Gastroesophageal sphincter (tissue), 4 donors: ENCODE measurements at regions not wholly inside any gene's neighbourhood (a gene's known extent, or its start where the extent isn't known, plus 50 kb on each side); places are given as distances from the start of the nearest gene placed in this dataset.

Source experiments
- ATAC-seq: fragments of 150-250 bp; one replicate; pipeline ENCODE4 v1.9.1; 2016; ENCODE audit warnings: mild to moderate bottlenecking, moderate library complexity
- H3K27ac ChIP-seq, 4 donors: fragments of 200-600 bp; sonication (generic) in 3 of 4; 1 replicate in 3 of 4; 2 replicates in 1 of 4; pipeline ENCODE4 v1.5.1; 2016 to 2019
- H3K27me3 ChIP-seq: fragments of 200-600 bp; sonication (generic); one replicate; pipeline ENCODE4 v1.5.1; 2019
- H3K36me3 ChIP-seq, 2 donors: fragments of 200-600 bp; sonication (generic); one replicate each; pipeline ENCODE4 v1.5.1; 2019; ENCODE audit warnings: control low read depth in 1 of 2
- H3K4me1 ChIP-seq, 3 donors: fragments of 200-600 bp; sonication (generic); 1 replicate in 2 of 3; 2 replicates in 1 of 3; pipeline ENCODE4 v1.5.1; 2016 to 2019; ENCODE audit warnings: control low read depth in 2 of 3
- H3K4me3 ChIP-seq, 2 donors: fragments of 200-600 bp; sonication (generic); one replicate each; pipeline ENCODE4 v1.5.1; 2019; ENCODE audit warnings: mild to moderate bottlenecking in 1 of 2, moderate library complexity in 1 of 2
- H3K9me3 ChIP-seq, 3 donors: fragments of 200-600 bp; sonication (generic); one replicate each; pipeline ENCODE4 v1.5.1; 2017 to 2019; ENCODE audit warnings: control low read depth in 2 of 3
- EP300 ChIP-seq: sonication (generic); formaldehyde crosslinking; IDR thresholded peaks from one replicate; pipeline ENCODE4 v1.6.1; 2017; ENCODE audit warnings: antibody characterized with exemption, mild to moderate bottlenecking
- POLR2A ChIP-seq, 2 donors: fragments of 450-650 bp; IDR thresholded peaks; one replicate each; pipeline ENCODE4 v1.6.1; 2017; ENCODE audit warnings: antibody characterized with exemption in 2 of 2, mild to moderate bottlenecking in 2 of 2, moderate library complexity in 1 of 2
- POLR2AphosphoS5 ChIP-seq: sonication (generic); formaldehyde crosslinking; IDR thresholded peaks from one replicate; pipeline ENCODE4 v1.6.1; 2017; ENCODE audit warnings: antibody characterized with exemption
- WGBS, 2 donors: methylation state at CpG; one replicate each; pipeline ENCODE4 v1.1.5; 2018; ENCODE audit warnings: low coverage in 1 of 2; 5-methylcytosine and 5-hydroxymethylcytosine counted together
- TF ChIP-seq, protein P1 (sequence below), 4 experiments: fragments of 200-600 bp in 2 of 4; fragments of 450-650 bp in 2 of 4; sonication (generic) in 1 of 4; IDR thresholded peaks; one replicate each; pipeline ENCODE4 v1.5.1; 2017 to 2019; ENCODE audit warnings: antibody characterized with exemption in 4 of 4, mild to moderate bottlenecking in 2 of 4, moderate library complexity in 2 of 4

DNA sequence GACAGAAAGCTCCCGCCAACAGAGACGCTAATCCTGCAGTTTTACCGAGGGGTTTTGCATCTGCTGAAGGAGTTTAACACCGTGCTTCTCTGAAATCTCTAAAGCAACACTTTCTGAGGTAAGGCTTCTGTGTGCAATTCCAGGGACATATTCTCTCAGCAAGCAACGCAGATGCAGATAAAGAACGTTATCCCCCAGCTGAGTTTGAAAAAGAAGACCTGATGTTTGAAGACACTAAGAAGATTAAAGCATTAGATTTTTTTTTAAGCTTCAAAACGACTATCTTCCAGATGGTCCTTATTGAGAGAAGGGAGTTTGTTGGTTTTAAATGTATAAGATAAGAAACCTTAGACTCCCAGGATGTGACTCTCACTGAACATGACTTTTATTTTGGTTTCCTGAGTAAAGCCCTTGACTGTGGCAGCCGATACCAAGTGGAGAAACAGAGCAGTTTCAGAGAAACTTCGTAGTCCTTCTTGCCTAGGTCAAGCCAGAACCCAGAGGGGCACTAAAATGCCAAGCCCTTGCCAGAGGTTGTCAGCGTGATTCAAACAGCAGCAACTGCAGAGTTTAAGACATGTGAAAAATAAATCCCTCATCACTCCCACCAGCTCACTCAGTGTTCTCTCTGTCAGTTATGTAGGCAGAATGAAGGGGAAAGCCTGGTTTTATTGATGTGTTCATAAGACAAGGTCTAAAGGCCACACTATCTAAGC lies 353.3 kb upstream of the CNR1 start:
- Histone ChIP-seq H3K27ac (no peak overlapping the region), H3K36me3 (no peaks in the 10 kb centered on the region), H3K4me3 (no peak overlapping the region), H3K4me1 (no peaks in the 10 kb centered on the region), H3K27me3 (no peaks in the 10 kb centered on the region), H3K9me3 (no peaks in the 10 kb centered on the region)
- ATAC-seq = no peak
- 22 to 26% methylated on average over 8 to 10 of the region's 10 CpGs for WGBS, 2 donors
- no peak for TF ChIP-seq POLR2A (IDR thresholded peaks at IDR 0.05)
- no peak for TF ChIP-seq POLR2AphosphoS5
- TF ChIP-seq, protein P1, sequence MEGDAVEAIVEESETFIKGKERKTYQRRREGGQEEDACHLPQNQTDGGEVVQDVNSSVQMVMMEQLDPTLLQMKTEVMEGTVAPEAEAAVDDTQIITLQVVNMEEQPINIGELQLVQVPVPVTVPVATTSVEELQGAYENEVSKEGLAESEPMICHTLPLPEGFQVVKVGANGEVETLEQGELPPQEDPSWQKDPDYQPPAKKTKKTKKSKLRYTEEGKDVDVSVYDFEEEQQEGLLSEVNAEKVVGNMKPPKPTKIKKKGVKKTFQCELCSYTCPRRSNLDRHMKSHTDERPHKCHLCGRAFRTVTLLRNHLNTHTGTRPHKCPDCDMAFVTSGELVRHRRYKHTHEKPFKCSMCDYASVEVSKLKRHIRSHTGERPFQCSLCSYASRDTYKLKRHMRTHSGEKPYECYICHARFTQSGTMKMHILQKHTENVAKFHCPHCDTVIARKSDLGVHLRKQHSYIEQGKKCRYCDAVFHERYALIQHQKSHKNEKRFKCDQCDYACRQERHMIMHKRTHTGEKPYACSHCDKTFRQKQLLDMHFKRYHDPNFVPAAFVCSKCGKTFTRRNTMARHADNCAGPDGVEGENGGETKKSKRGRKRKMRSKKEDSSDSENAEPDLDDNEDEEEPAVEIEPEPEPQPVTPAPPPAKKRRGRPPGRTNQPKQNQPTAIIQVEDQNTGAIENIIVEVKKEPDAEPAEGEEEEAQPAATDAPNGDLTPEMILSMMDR (IDR thresholded peaks at IDR 0.05) = no peak
- TF ChIP-seq EP300 = no peak

DNA sequence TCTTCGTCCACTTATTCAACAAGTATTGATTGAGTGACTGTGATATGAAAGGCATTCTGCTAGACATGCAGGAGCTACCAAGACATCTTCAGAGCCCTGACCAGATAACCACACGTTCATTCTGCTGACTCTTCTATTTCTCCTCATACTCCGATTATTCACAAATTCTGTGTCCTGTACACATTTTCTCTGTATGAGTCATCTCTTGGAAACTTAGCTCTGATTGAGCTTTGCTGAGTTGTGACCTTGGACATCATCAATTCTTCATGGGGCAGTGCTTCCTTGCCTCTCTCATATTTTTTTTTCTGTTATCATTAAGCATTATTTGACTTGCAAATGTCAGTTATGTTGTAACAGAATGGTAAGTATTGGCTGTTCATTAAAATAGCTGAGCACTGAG lies 351.6 kb upstream of the CNR1 start:
- no peaks in the 10 kb centered on the region for H3K27me3 ChIP-seq
- 33 to 41% methylated on average over 1 to 3 of the region's 3 CpGs for WGBS, 2 donors
- H3K36me3 ChIP-seq = no peaks in the 10 kb centered on the region
- no peak overlapping the region for H3K27ac ChIP-seq
- H3K9me3 ChIP-seq = no peaks in the 10 kb centered on the region
- TF ChIP-seq, protein P1 (IDR thresholded peaks at IDR 0.05) = no peak
- TF ChIP-seq POLR2AphosphoS5 (no peak), EP300 (no peak), POLR2A (IDR thresholded peaks at IDR 0.05) (no peak)
- no peak for ATAC-seq
- no peaks in the 10 kb centered on the region for H3K4me1 ChIP-seq
- no peak overlapping the region for H3K4me3 ChIP-seq

DNA sequence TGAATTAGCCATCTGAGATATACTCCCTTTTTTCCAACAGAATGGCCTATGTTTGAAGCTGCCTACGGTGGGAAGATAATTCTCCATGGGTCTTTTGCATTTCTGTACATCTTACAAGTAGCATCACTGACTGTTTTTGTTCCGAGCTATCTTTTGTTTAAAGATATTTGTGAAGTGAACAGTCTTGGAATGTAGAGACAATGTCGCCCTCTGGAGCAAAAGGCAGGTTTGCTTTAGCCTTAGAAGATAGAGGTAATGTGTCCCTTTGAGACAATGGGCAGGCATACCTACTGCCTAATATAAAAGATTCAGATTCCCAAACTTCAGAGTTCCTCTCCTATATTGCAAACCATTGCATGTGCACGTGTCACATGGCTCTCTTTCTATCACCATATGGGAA lies 347.8 kb upstream of the CNR1 start:
- no peaks in the 10 kb centered on the region for H3K36me3 ChIP-seq
- no peak for ATAC-seq
- H3K27ac ChIP-seq = no peak overlapping the region
- H3K9me3 ChIP-seq = no peaks in the 10 kb centered on the region
- H3K27me3 ChIP-seq = no peaks in the 10 kb centered on the region
- TF ChIP-seq POLR2AphosphoS5 (no peak), POLR2A (IDR thresholded peaks at IDR 0.05) (no peak), EP300 (no peak)
- TF ChIP-seq, protein P1 (IDR thresholded peaks at IDR 0.05) = no peak
- no peak overlapping the region for H3K4me3 ChIP-seq
- H3K4me1 ChIP-seq = no peaks in the 10 kb centered on the region
- WGBS, 2 donors = 69 to 70% methylated on average over 4 of the region's 4 CpGs

DNA sequence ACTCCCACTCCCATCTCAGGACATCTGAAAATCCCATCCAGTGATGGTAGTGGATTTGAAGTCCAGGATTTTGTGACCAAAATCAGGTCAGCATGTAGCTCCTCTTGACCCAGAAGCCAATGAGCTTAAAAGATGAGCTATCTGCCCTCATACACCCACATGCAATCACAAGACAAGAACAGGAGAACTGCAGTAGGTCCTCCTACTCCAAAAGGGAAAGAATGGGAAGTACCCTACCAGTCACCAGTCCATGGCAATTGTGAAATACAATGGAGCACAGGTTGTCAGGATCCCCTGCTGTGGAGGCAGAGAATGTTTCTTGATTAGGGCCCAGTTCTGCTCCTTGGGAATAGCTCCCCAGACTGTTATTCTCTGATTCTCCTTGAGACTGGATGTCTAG lies 347.3 kb upstream of the CNR1 start:
- ATAC-seq = no peak
- H3K9me3 ChIP-seq = no peaks in the 10 kb centered on the region

DNA sequence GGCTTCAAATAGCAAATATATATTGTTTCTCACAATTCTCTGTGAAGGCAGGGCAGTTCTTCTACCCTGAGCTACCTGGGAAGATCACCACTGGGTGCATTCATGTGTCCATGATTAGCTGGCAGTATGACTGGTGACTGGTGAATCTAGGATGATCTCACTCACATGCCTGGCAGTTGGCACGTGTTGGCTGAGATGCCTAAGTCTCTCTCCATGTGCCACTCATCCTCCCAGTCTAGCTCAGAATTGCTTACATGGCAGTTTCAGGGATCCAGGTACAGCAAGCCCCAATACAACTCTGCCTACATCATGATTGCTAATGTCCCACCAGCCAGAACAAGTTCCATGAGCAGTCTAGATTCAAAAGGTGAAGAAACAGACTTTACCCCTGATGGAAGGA lies 346.8 kb upstream of the CNR1 start:
- Histone ChIP-seq H3K9me3 (peaks cover 0 to 2% (median 0%) of the 10 kb centered on the region in 3 donors), H3K36me3 (no peaks in the 10 kb centered on the region), H3K4me3 (no peak overlapping the region), H3K27ac (no peak overlapping the region), H3K4me1 (no peaks in the 10 kb centered on the region), H3K27me3 (no peaks in the 10 kb centered on the region)
- ATAC-seq = no peak
- TF ChIP-seq POLR2A (IDR thresholded peaks at IDR 0.05) (no peak), EP300 (no peak), POLR2AphosphoS5 (no peak)
- TF ChIP-seq, protein P1 (IDR thresholded peaks at IDR 0.05) = no peak
- WGBS, 2 donors = 57% methylated on average over 1 of the region's 1 CpG; no CpG with 5 or more reads in 1 of the 2 donors

More for the DNA sequence above, 347.3 kb upstream of the CNR1 start:
- Histone ChIP-seq H3K27me3 (no peaks in the 10 kb centered on the region), H3K4me3 (no peak overlapping the region), H3K27ac (no peak overlapping the region), H3K4me1 (no peaks in the 10 kb centered on the region), H3K36me3 (no peaks in the 10 kb centered on the region)
- TF ChIP-seq, protein P1 (IDR thresholded peaks at IDR 0.05) = no peak
- TF ChIP-seq POLR2A (IDR thresholded peaks at IDR 0.05) = no peak
- TF ChIP-seq EP300 = no peak
- no peak for TF ChIP-seq POLR2AphosphoS5
